Mucosa of stomach (tissue), 1 donor: ENCODE measurements at regions not wholly inside any gene's neighbourhood (a gene's known extent, or its start where the extent isn't known, plus 50 kb on each side); places are given as distances from the start of the nearest gene placed in this dataset.

Experiments used
- H3K27me3 ChIP-seq: one replicate; pipeline ENCODE4 v1.7.0; 2013; ENCODE audit warnings: mild to moderate bottlenecking, low read length; ENCODE audit not compliant: control insufficient read depth, insufficient read depth
- H3K36me3 ChIP-seq: one replicate; pipeline ENCODE4 v1.7.0; 2013; ENCODE audit warnings: low read length; ENCODE audit not compliant: control insufficient read depth, insufficient read depth
- H3K4me1 ChIP-seq: one replicate; pipeline ENCODE4 v1.7.0; 2013; ENCODE audit warnings: mild to moderate bottlenecking, low read length; ENCODE audit not compliant: control insufficient read depth, insufficient read depth
- H3K4me3 ChIP-seq: one replicate; pipeline ENCODE4 v1.7.0; 2013; ENCODE audit warnings: low read length
- H3K9ac ChIP-seq: one replicate; pipeline ENCODE4 v1.7.0; 2013; ENCODE audit warnings: mild to moderate bottlenecking, low read length, moderate library complexity
- H3K9me3 ChIP-seq: one replicate; pipeline ENCODE4 v1.7.0; 2013; ENCODE audit warnings: mild to moderate bottlenecking, low read length, moderate library complexity; ENCODE audit not compliant: control insufficient read depth
- donor health status: Pancreatic carcinoma.

- H3K9me3 ChIP-seq, result no peaks in the 10 kb centered on the region
Measured at GRCh38 chr10:105383978-105384377, 742.9 kb downstream of the SORCS3 start.

DNA sequence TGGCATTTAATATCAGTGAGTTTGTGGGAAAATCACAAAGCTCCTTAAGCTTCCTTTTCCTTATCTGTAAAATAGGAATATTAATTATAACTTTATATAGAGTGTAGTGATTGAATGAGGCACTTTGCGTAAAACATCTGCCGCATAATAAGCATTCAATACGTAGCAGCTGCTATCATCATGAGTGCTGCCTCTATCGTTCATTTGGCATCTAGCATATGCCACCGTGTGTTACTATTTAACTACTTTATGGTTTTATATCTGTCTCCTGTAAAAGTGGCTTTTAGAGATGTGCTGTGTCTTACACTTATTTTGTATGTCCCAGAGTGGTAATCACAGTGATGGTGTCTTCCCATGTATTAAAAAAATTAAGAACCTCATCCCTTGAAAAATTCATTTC lies 729.6 kb downstream of the SORCS3 start:
- no peak overlapping the region for H3K9ac ChIP-seq
- no peaks in the 10 kb centered on the region for H3K36me3 ChIP-seq
- H3K4me1 ChIP-seq, result no peaks in the 10 kb centered on the region
- H3K9me3 ChIP-seq, result no peaks in the 10 kb centered on the region
- H3K4me3 ChIP-seq, result no peak overlapping the region
- no peaks in the 10 kb centered on the region for H3K27me3 ChIP-seq

More at GRCh38 chr10:105383978-105384377, 742.9 kb downstream of the SORCS3 start:
- Histone ChIP-seq H3K27me3 (no peaks in the 10 kb centered on the region), H3K4me1 (no peaks in the 10 kb centered on the region), H3K9ac (no peak overlapping the region), H3K36me3 (no peaks in the 10 kb centered on the region), H3K4me3 (no peak overlapping the region)

DNA sequence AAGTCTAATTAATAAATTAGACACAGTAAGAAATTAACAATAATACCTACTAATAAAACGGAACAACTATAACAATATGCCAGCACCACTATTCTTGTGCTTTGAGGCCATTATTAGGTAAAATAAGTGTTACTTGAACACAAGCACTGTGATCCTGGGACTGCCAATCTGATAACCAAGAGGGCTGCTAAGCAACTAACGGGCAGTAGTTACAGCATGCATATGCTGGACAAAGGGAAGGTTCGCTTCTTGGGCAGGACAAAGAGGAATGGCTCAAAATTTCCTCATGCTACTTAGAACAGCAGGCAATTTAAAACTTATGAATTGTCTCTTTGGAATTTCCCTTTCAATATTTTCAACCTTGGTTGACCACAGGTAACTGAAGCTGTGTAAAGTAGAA lies 718.6 kb downstream of the SORCS3 start:
- H3K36me3 ChIP-seq, result no peaks in the 10 kb centered on the region
- no peaks in the 10 kb centered on the region for H3K4me1 ChIP-seq
- no peaks in the 10 kb centered on the region for H3K9me3 ChIP-seq

DNA sequence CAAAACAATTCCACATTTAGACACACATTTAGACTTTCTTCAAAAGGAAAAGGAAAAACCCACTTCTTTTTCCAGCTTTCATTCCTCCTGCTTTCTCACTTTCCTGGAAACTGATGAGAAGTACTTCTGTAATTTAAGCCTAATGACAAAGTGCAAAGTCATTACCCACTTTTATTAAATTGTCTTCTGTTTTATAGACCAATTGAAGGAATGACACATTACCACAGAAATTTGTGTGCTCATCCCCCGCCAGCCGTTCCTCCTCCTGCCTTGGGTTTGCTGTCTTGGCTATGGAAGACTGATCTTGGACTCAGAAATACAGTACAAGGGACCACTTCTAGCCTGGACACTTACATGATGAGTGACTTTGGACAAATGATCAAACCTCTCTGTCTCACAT lies 717.8 kb downstream of the SORCS3 start:
- Histone ChIP-seq H3K9me3 (no peaks in the 10 kb centered on the region), H3K36me3 (no peaks in the 10 kb centered on the region), H3K27me3 (no peaks in the 10 kb centered on the region), H3K4me1 (no peaks in the 10 kb centered on the region), H3K9ac (no peak overlapping the region), H3K4me3 (no peak overlapping the region)

More for the DNA sequence above, 718.6 kb downstream of the SORCS3 start:
- Histone ChIP-seq H3K4me3 (no peak overlapping the region), H3K9ac (no peak overlapping the region), H3K27me3 (no peaks in the 10 kb centered on the region)

DNA sequence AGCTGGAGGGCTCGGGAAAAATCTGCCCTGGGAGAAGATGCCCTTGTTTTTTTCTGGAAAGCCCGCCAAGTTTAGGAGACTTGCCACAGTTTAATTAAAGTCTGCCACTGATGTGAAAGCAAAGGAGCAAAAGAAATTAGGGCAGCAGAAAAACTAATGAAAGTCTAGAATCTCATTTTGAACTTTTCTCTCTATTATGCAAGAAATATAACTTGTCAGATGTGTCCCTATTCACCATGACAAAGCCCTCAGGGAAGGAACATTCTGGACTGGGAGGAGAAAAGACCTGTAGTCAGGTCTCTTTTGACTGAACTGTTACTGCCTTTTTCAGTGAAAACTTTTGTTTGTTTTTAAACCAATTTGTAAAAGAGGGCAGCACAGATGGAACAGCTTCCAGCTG lies 715.5 kb downstream of the SORCS3 start:
- Histone ChIP-seq H3K9ac (no peak overlapping the region), H3K9me3 (no peaks in the 10 kb centered on the region), H3K4me3 (no peak overlapping the region), H3K4me1 (no peaks in the 10 kb centered on the region), H3K27me3 (no peaks in the 10 kb centered on the region), H3K36me3 (no peaks in the 10 kb centered on the region)

- Histone ChIP-seq H3K4me3 (no peak overlapping the region), H3K36me3 (no peaks in the 10 kb centered on the region), H3K27me3 (no peaks in the 10 kb centered on the region), H3K9ac (no peak overlapping the region), H3K4me1 (no peaks in the 10 kb centered on the region), H3K9me3 (no peaks in the 10 kb centered on the region)
Measured at GRCh38 chr10:105354010-105354409, 712.9 kb downstream of the SORCS3 start.

DNA sequence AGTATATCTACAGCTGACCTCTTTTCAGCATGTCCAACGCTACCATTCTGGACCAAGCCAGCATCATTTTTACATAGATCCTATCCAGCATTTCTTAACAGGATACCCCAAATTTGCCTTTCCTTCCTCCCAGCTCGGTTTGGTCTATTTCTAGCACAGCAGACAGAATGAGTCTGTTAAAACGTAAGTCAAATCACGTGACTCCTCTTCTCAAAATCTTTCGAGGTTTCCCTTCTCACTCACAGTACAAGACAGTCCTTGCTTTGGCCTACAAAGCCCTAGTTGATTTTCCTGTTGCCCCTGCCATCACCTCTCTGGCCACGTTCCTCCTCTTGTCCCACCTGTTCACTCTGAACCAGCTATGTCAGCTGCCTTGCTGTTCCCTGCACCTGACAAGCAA lies 711.7 kb downstream of the SORCS3 start:
- H3K9me3 ChIP-seq, result no peaks in the 10 kb centered on the region
- no peak overlapping the region for H3K9ac ChIP-seq
- no peaks in the 10 kb centered on the region for H3K27me3 ChIP-seq
- H3K4me3 ChIP-seq, result no peak overlapping the region
- H3K36me3 ChIP-seq, result no peaks in the 10 kb centered on the region
- no peaks in the 10 kb centered on the region for H3K4me1 ChIP-seq

DNA sequence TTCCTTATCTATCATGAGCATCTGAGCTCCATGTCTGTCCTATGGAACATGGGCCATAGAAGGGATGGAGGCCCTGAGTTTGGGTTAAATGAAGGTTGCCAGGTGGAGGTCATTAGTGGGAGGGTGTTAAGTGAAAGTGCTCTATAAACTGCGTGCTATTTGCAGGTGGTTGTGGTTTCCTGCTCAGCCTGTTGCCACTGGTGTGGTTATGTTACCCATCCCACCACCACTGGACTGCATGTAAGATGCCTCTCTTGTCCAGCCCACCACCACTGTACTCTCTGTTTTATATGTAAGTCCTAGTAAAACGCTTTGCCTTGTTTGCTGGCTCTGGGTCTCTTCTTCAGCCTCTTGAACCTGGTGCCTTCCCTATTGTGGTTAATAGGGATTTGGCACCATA lies 711.2 kb downstream of the SORCS3 start:
- Histone ChIP-seq H3K4me3 (no peak overlapping the region), H3K9ac (no peak overlapping the region), H3K36me3 (no peaks in the 10 kb centered on the region), H3K4me1 (no peaks in the 10 kb centered on the region), H3K9me3 (no peaks in the 10 kb centered on the region), H3K27me3 (no peaks in the 10 kb centered on the region)

DNA sequence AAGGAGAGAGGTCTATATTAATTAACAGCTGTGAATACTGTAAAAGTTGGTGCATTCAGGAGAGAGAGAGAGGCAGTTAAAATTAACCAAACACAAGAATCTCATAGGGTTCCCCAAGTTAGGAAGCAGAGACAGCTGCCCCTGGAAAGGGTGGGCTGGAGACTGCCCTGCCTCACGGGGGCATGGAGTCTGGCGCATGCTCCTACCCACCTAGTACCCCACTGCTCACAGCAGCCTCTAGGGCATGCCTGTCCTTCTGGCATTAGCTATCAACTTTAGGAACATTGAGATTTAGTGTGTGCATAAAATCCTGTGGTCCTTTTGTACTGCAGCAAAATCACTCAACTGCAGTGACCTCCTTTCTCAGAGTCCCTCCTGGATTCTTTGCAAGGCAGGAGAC lies 710.1 kb downstream of the SORCS3 start:
- no peaks in the 10 kb centered on the region for H3K27me3 ChIP-seq
- no peaks in the 10 kb centered on the region for H3K9me3 ChIP-seq
- no peaks in the 10 kb centered on the region for H3K36me3 ChIP-seq
- H3K9ac ChIP-seq, result no peak overlapping the region
- H3K4me1 ChIP-seq, result no peaks in the 10 kb centered on the region
- H3K4me3 ChIP-seq, result no peak overlapping the region

DNA sequence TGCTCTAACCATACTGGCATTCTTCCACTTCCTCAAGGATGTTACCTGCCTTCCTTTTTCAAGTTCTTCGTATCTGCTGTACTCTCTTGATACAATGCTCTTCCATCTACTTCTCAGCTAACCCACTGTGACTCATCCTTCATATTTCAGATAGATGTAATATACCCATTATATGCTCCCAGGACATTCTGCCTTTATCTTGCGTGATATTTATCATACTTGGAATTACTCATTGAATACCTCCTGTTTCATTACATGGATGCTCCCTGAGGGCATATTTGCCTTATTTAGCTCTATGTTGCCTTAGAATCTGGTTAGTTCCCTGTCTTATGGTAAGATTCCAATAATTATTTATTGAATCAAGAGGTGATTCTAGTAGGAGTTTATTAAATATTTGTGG lies 706.4 kb downstream of the SORCS3 start:
- Histone ChIP-seq H3K4me3 (no peak overlapping the region), H3K27me3 (no peaks in the 10 kb centered on the region), H3K9me3 (no peaks in the 10 kb centered on the region), H3K36me3 (no peaks in the 10 kb centered on the region), H3K9ac (no peak overlapping the region), H3K4me1 (no peaks in the 10 kb centered on the region)

GRCh38 chr10:105342606-105343005 lies 701.5 kb downstream of the SORCS3 start:
- Histone ChIP-seq H3K9me3 (no peaks in the 10 kb centered on the region), H3K36me3 (no peaks in the 10 kb centered on the region), H3K4me1 (no peaks in the 10 kb centered on the region), H3K4me3 (no peak overlapping the region), H3K27me3 (no peaks in the 10 kb centered on the region), H3K9ac (no peak overlapping the region)

- Histone ChIP-seq H3K27me3 (no peaks in the 10 kb centered on the region), H3K9me3 (no peaks in the 10 kb centered on the region), H3K36me3 (no peaks in the 10 kb centered on the region), H3K4me3 (no peak overlapping the region), H3K9ac (no peak overlapping the region), H3K4me1 (no peaks in the 10 kb centered on the region)
Measured at GRCh38 chr10:105339669-105340068, 698.6 kb downstream of the SORCS3 start.

DNA sequence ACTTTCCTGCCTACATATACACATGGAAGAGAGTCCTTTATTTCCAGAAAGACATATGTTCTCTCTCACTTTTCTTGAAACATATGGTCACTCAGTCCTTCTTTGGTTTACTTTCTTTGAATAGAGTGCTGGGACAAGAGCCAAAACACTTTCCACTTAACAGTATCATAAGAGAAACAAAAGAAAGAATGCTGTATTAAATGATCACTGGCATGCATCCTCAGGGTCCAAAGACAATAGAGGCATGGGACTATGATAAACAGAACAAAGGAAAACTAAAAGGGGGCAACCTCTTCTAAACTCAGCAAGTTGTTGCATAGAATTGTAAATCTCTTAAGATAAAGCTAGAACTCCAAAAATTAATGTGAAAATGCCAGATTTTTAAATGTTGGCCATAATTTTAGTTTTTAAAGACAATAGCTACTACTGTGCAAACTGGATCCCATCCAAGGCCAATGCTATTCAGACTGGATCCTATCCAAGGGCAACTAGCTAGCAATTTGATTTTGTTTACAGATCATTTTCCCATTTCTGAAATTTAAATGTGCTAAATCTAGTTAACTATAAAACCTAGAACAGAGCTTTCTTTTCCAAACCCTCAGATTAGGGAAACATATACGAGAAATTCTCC lies 687.5 kb downstream of the SORCS3 start:
- no peaks in the 10 kb centered on the region for H3K4me1 ChIP-seq
- H3K9me3 ChIP-seq, result no peaks in the 10 kb centered on the region
- no peak overlapping the region for H3K9ac ChIP-seq
- no peaks in the 10 kb centered on the region for H3K27me3 ChIP-seq
- H3K4me3 ChIP-seq, result no peak overlapping the region
- H3K36me3 ChIP-seq, result no peaks in the 10 kb centered on the region
